ENCODE measurements at regions not wholly inside any gene's neighbourhood (a gene's known extent, or its start where the extent isn't known, plus 50 kb on each side); places are given as distances from the start of the nearest gene placed in this dataset.

- no peak for TF ChIP-seq RAD21 (IDR thresholded peaks at IDR 0.05 in 1 of 2, conservative IDR thresholded peaks at IDR 0.05 in 1 of 2; ENCODE audit: low read depth in 2 of 2, low read length in 2 of 2)
- TF ChIP-seq GTF2F1 (IDR thresholded peaks at IDR 0.05; ENCODE audit: borderline replicate concordance, low read depth, low read length) = no peak
- no peak for TF ChIP-seq SP1 (IDR thresholded peaks at IDR 0.05; ENCODE audit: low read depth, low read length)
- TF ChIP-seq JUN (IDR thresholded peaks at IDR 0.05; ENCODE audit: low read depth, low read length) = no peak
- TF ChIP-seq BRCA1 (IDR thresholded peaks at IDR 0.05; ENCODE audit: low read depth, low read length) = no peak
- TF ChIP-seq TBP (IDR thresholded peaks at IDR 0.05; ENCODE audit: low read depth, low read length) = no peak
- TF ChIP-seq PHF8 (conservative IDR thresholded peaks at IDR 0.05; ENCODE audit: low read depth, low read length) = no peak
- TF ChIP-seq CHD2 (IDR thresholded peaks at IDR 0.05; ENCODE audit: low read length) = no peak
These were observed 68.5 kb upstream of the AMZ2 start (continued) for GRCh38 chr17:68179236-68179925.

Data from H1 (cell line).